Endodermal cell (in vitro differentiated cells): ENCODE measurements at regions not wholly inside any gene's neighbourhood (a gene's known extent, or its start where the extent isn't known, plus 50 kb on each side); places are given as distances from the start of the nearest gene placed in this dataset.

ENCODE experiments used
- DNase-seq: peaks from one replicate; pipeline ENCODE4 v3.0.0-alpha.2; 2017
- H3K27ac ChIP-seq: 2 replicates; pipeline ENCODE4 v1.5.1; 2013; ENCODE audit warnings: mild to moderate bottlenecking, low read depth, low read length, moderate library complexity
- H3K27me3 ChIP-seq: 2 replicates; pipeline ENCODE4 v1.6.1; 2013; ENCODE audit warnings: mild to moderate bottlenecking, low read length, moderate library complexity; ENCODE audit not compliant: insufficient read depth, control insufficient read depth, poor library complexity, severe bottlenecking
- H3K36me3 ChIP-seq: 2 replicates; pipeline ENCODE4 v1.7.0; 2013; ENCODE audit warnings: mild to moderate bottlenecking, low read length, moderate library complexity; ENCODE audit not compliant: control insufficient read depth, insufficient read depth
- H3K4me1 ChIP-seq: one replicate; pipeline ENCODE4 v1.7.0; 2013; ENCODE audit warnings: low read length; ENCODE audit not compliant: control insufficient read depth, insufficient read depth
- H3K4me3 ChIP-seq: 2 replicates; pipeline ENCODE4 v1.5.1; 2013; ENCODE audit warnings: mild to moderate bottlenecking, low read length, moderate library complexity
- H3K9ac ChIP-seq: 2 replicates; pipeline ENCODE4 v1.6.1; 2013; ENCODE audit warnings: mild to moderate bottlenecking, low read length, moderate library complexity; ENCODE audit not compliant: poor library complexity, severe bottlenecking; ENCODE audit errors: extremely low read depth
- H3K9me3 ChIP-seq: 2 replicates; pipeline ENCODE4 v1.6.1; 2013; ENCODE audit warnings: mild to moderate bottlenecking, low read length, moderate library complexity; ENCODE audit not compliant: control insufficient read depth
- H3K27ac Mint-ChIP-seq: 2 replicates; pipeline ENCODE4 v1.8.0; 2020; ENCODE audit warnings: mixed read lengths
- H3K27me3 Mint-ChIP-seq: 2 replicates; pipeline ENCODE4 v1.8.0; 2021; ENCODE audit warnings: mild to moderate bottlenecking, mixed read lengths; ENCODE audit not compliant: insufficient read depth
- H3K36me3 Mint-ChIP-seq: 2 replicates; pipeline ENCODE4 v1.8.0; 2020; ENCODE audit warnings: low read depth, mixed read lengths
- H3K4me1 Mint-ChIP-seq: 2 replicates; pipeline ENCODE4 v1.8.0; 2020; ENCODE audit warnings: mixed read lengths
- H3K4me3 Mint-ChIP-seq: 2 replicates; pipeline ENCODE4 v1.8.0; 2020; ENCODE audit warnings: mild to moderate bottlenecking, moderate library complexity, mixed read lengths
- H3K9me3 Mint-ChIP-seq: 2 replicates; pipeline ENCODE4 v1.8.0; 2020; ENCODE audit warnings: mild to moderate bottlenecking, mixed read lengths
- WGBS, 2 experiments: methylation state at CpG; one replicate each; pipeline versions ENCODE4 v1.1.5 to v1.1.7; 2013; ENCODE audit warnings: missing lambda C conversion rate in 2 of 2, mixed read lengths in 1 of 2; ENCODE audit not compliant: insufficient coverage in 1 of 2, insufficient read length in 1 of 2; 5-methylcytosine and 5-hydroxymethylcytosine counted together
- TF ChIP-seq, protein P1 (sequence below): fragments of 200-600 bp; sonication (generic); conservative IDR thresholded peaks from 2 replicates; pipeline ENCODE4 v1.5.0; 2021; ENCODE audit warnings: antibody characterized with exemption, mild to moderate bottlenecking

DNA sequence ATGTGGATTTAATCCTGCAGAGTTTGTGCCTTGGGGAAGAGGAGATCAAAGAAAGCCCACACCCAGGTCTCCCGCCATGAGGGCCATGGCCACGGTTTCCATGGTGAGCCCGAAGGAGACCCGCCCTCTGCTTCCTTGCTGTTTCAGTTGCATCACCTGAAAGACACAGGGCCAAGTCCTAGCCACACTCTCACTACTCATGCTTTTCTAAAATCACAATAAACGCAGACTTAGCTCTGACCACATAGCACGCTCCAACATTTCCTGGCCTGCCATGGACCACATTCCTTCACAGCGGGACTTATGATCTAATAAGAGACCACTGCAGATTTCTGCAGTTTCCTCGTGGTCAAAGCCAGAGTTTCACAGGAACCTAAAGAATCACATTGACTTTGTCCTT lies 426.0 kb upstream of the NR3C2 start:
- Histone ChIP-seq H3K4me3 (no peak overlapping the region), H3K36me3 (no peaks in the 10 kb centered on the region), H3K4me1 (no peaks in the 10 kb centered on the region), H3K27ac (no peak overlapping the region), H3K9me3 (no peaks in the 10 kb centered on the region), H3K27me3 (peaks cover 26% of the 10 kb centered on the region), H3K9ac (no peak overlapping the region)
- 86 to 92% methylated on average over 5 to 8 of the region's 8 CpGs for WGBS, 2 experiments
- TF ChIP-seq, protein P1, sequence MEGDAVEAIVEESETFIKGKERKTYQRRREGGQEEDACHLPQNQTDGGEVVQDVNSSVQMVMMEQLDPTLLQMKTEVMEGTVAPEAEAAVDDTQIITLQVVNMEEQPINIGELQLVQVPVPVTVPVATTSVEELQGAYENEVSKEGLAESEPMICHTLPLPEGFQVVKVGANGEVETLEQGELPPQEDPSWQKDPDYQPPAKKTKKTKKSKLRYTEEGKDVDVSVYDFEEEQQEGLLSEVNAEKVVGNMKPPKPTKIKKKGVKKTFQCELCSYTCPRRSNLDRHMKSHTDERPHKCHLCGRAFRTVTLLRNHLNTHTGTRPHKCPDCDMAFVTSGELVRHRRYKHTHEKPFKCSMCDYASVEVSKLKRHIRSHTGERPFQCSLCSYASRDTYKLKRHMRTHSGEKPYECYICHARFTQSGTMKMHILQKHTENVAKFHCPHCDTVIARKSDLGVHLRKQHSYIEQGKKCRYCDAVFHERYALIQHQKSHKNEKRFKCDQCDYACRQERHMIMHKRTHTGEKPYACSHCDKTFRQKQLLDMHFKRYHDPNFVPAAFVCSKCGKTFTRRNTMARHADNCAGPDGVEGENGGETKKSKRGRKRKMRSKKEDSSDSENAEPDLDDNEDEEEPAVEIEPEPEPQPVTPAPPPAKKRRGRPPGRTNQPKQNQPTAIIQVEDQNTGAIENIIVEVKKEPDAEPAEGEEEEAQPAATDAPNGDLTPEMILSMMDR, result no peak
- no peak for DNase-seq
- Mint-ChIP-seq H3K4me1 (peaks cover 4% of the 10 kb centered on the region), H3K27ac (no peak overlapping the region), H3K9me3 (no peaks in the 10 kb centered on the region), H3K36me3 (no peaks in the 10 kb centered on the region), H3K27me3 (peaks cover 17% of the 10 kb centered on the region), H3K4me3 (no peak overlapping the region)

- no peaks in the 10 kb centered on the region for H3K9me3 Mint-ChIP-seq
- no peak overlapping the region for H3K27ac ChIP-seq
- no peaks in the 10 kb centered on the region for H3K36me3 Mint-ChIP-seq
- peaks cover 14% of the 10 kb centered on the region for H3K27me3 Mint-ChIP-seq
- 88 to 97% methylated on average over 3 of the region's 3 CpGs for WGBS, 2 experiments
- H3K27me3 ChIP-seq, result peaks cover 13% of the 10 kb centered on the region
- no peak overlapping the region for H3K4me3 Mint-ChIP-seq
- TF ChIP-seq, protein P1, result no peak
- H3K4me1 Mint-ChIP-seq, result no peaks in the 10 kb centered on the region
- no peaks in the 10 kb centered on the region for H3K4me1 ChIP-seq
- no peaks in the 10 kb centered on the region for H3K9me3 ChIP-seq
- H3K27ac Mint-ChIP-seq, result no peak overlapping the region
- no peak for DNase-seq
- no peak overlapping the region for H3K9ac ChIP-seq
- no peaks in the 10 kb centered on the region for H3K36me3 ChIP-seq
- no peak overlapping the region for H3K4me3 ChIP-seq
Measured at GRCh38 chr4:148866666-148867065, 424.5 kb upstream of the NR3C2 start.

GRCh38 chr4:148857973-148858534 lies 415.8 kb upstream of the NR3C2 start:
- Histone ChIP-seq H3K4me1 (no peaks in the 10 kb centered on the region), H3K9me3 (peaks cover 4% of the 10 kb centered on the region), H3K27ac (no peak overlapping the region), H3K9ac (no peak overlapping the region), H3K4me3 (no peak overlapping the region), H3K36me3 (no peaks in the 10 kb centered on the region), H3K27me3 (no peaks in the 10 kb centered on the region)
- Mint-ChIP-seq H3K27me3 (no peaks in the 10 kb centered on the region), H3K27ac (no peak overlapping the region), H3K36me3 (no peaks in the 10 kb centered on the region), H3K4me1 (no peaks in the 10 kb centered on the region), H3K4me3 (no peak overlapping the region), H3K9me3 (peaks cover 13% of the 10 kb centered on the region)
- DNase-seq, result no peak
- WGBS, 2 experiments, result 79 to 90% methylated on average over 4 of the region's 4 CpGs
- TF ChIP-seq, protein P1, result no peak
